NCI-H1436 treated with DMSO at 0.1 percent for 48 hours (cell line): ENCODE measurements at regions not wholly inside any gene's neighbourhood (a gene's known extent, or its start where the extent isn't known, plus 50 kb on each side); places are given as distances from the start of the nearest gene placed in this dataset.
"Not testable (repeated sequence)": the region's sequence is repeated elsewhere in the genome, so short reads cannot be mapped to it uniquely, and the experiment has no call there.

Experiments used
- DNase-seq: peaks from one replicate; lab custom pipeline; 2025; lab: John Stamatoyannopoulos, UW

DNA sequence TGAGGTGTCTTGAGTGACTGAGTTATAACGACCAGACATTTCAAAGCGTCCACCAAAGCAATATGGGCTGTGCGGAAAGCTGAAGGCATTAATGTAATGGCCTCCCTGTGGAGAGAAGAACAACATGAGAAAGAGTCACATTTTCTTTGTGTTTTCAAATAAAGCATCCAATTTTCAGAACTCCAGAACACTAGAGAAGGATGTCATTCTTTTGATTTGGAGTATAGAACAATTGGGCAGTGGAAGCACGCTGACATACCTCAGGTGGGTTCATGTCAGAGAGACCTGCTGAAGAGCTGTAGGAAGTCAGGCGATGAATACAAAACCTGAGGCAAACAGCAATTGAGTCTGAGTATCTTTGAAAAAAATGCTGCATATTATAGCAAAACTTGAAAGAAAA, 556.5 kb downstream of the GABRG2 start:
- no peak for DNase-seq

GRCh38 chr5:162637481-162637880, 569.9 kb downstream of the GABRG2 start:
- DNase-seq = no peak

- DNase-seq = no peak
Measured at GRCh38 chr5:162638849-162639248, 571.3 kb downstream of the GABRG2 start.

GRCh38 chr5:162641142-162641813, 573.7 kb downstream of the GABRG2 start:
- no peak for DNase-seq

DNA sequence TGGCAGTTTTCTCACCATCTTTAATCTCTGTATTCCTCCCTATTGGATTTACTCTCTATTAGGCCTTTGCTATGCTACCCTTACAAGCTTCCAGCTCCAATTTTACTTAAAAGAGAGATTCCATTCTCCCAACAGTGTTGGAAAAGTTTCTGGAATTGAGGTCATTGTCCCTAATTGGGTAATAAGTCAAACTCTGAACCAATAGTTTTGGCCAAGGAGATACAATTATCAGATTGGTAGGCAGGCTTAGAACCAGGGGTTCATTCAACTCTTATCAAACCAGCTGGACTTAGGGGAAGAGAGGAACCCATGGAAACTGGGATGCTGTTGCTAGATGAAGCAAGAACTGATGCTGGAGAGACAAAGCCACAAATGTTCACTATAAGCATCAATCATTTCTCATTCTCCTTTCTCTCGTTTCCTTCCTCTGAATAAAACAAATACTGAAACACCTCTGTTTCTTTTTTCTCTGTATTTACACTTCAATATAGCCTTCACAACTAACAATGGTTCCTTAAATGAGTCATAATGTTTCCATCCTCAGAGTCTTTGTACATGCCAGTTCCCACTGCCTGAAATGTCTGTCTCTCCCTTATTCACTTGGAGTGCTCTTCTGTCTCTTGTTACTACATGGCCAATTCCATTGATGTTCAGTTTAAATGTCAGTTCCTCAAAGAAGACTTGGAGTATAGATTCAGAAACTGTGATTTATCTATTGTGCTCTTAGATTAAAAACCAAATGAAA, 587.3 kb downstream of the GABRG2 start:
- DNase-seq = no peak

DNA sequence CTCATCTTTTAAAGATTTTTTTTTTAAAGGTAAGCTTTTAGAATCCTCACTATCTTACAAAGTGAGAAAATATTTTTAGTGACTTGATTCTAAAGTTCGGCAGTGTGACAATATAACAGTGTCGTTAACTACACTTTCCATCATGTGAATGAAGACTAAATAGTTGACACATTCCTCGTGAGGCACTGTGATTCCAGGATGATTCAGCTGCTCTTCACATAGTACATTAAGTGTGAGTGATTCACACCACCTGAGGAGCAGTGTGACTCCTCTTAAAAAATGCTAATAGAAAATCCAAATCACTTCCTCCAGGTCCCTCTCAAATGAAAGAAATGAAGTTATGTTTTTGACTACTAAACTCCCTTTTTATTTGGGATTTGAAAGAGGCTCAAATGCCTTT, 589.5 kb downstream of the GABRG2 start:
- no peak for DNase-seq

- no peak for DNase-seq
Measured at GRCh38 chr5:162664846-162665245, 597.3 kb downstream of the GABRG2 start.

DNA sequence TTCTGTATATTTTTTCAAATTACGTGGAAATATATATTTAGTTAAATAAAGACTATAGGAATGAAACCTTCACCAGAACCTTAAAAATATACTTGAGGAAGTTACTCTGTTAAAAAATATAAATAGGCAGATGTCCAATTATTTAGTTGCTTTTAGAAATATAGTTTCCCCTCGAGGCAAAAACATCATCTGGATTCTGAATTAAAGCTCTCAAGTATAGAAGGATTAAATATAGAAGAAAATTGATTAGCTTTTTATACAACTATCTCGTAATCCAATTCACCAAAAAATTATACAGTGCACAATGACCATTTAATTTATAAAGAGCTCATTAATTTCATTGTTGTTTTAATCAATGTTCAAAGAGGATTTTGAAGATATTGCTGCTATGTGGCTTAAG, 601.4 kb downstream of the GABRG2 start:
- no peak for DNase-seq

DNA sequence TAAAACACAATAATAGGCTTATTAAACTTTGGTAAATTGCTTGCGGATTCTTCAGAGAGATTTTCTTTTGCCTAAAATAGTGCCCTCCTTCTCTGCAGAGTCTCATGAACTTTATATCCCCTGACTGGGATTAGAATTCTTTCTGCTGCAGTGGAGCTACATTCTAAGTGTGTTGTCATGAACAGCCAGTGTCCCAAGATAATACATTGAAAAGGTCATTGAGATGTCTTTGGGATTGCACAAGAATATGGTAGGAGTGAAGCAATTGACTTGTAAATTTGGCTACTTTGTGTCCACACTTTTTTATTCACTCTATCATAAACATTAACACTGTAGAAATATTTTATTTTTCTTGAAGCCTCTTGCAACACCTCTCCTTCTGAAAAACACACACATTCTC, 604.5 kb downstream of the GABRG2 start:
- no peak for DNase-seq

DNA sequence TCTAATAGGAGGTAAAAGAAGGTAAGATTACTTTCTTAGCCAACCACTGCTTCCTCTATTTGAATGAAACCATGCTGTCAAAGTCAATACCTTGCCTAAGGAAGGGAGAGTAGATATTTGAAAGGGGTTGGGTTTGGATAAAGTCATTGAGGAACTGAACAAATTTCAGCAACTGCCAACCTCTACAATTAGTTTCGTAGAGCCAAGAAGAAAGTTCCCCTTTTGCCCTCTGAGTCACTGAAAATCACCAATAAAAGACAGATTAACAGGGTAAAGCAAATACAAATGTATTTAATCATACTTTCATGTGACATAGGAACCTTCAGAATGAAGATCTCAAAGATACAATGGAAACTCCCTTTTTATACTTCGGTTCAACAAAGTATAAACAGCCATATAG, 615.7 kb downstream of the GABRG2 start:
- no peak for DNase-seq

GRCh38 chr5:162684145-162684544, 616.6 kb downstream of the GABRG2 start:
- no peak for DNase-seq

DNA sequence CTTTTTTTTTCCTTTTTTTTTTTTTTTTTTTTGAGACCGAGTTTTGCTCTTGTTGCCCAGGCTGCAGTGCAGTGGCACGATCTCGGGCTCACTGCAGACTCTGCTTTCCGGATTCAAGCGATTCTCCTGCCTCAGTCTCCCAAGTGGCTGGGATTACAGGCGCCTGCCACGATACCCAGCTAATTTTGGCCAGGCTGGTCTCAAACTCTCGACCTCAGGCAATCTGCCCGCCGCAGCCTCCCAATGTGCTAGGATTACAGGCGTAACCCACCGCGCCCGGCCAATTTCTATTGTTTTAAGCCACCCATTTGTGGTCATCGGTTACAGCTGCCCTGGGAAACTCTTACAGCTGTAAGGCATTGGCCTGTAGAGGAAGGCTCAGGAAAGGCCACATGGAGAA, 617.7 kb downstream of the GABRG2 start:
- no peak for DNase-seq

- not testable (repeated sequence) for DNase-seq
Measured at GRCh38 chr5:162696272-162696671, 628.7 kb downstream of the GABRG2 start.

GRCh38 chr5:162699361-162699760, 631.8 kb downstream of the GABRG2 start:
- no peak for DNase-seq

GRCh38 chr5:162703914-162704313, 636.3 kb downstream of the GABRG2 start:
- no peak for DNase-seq

DNA sequence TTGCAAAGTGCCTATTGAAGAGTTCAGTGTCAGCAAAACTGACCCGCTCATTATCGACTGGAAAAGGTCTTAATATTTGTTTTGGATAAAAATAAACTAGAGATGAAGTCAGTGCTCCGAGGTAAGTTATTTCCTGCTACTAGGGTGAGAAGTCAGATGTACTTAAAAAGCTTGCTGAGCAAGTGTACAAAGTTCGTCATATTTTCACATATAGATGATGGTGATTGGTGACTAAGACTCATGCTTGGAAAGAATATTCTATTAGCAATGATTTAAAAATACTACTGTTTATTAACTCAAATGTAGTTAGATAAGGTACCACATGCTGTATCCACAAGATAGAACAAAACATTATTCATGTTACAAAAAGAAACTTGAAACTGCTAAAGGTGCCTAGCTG, 643.7 kb downstream of the GABRG2 start:
- no peak for DNase-seq

DNA sequence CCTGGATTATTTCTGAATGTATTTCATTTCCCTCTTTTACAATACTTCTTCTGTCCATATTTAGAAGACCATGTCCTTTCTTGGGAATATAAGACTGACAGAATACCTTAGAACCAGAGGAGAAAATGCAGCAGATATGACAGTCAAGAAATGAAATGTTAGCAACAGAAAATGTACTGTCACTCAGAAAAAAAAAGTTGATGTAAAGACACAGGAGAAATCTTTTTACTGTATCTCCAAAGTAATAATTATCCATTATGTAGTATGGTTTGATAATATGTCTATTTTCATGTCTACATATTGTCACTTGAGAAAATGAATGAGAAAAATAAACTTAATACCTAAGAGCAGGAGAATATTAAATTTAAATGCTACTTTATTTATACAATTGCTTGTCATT, 652.1 kb downstream of the GABRG2 start:
- DNase-seq = no peak

- no peak for DNase-seq
Measured at GRCh38 chr5:162721125-162721524, 653.6 kb downstream of the GABRG2 start.

DNA sequence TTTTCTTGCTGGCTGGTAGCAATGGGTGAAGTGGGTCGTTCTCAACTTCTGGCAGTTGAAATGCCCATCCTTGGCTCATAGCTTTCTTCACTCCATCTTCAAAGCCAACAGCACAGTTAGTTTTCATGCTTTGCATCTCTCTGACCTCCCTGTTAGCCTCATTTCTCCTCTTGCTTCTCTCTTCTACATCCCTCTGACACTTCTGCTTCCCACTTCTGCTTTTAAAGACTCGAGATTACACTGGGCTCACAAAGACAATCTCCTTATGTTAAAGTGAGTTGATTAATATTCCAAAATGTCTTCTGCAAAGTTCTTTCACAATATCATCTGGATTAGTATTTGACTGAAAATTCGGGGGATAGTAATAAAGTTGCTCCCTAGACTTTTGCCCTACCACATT, 684.8 kb upstream of the CCNG1 start:
- no peak for DNase-seq

GRCh38 chr5:162762119-162762518, 675.3 kb upstream of the CCNG1 start:
- DNase-seq = no peak

- DNase-seq = no peak
Measured at GRCh38 chr5:162769019-162769418, 668.4 kb upstream of the CCNG1 start.

DNA sequence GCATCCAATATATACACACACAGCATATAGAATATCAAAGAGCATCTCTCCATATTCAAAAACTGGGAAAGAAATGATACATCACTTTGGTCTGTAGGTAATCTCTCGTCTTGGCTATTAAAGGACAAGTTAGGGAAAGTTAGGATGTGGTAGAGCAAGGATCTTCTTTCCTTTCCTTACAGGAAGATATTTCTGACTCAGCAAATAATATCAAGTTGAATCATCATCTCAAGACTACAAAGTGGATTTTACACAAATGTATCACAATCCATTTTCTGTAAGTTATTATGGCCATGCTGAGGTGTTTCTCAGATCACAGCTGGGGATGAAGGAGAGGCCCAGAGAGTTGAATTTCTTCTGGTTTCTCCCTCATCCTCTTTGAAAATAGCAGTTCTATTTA, 651.7 kb upstream of the CCNG1 start:
- DNase-seq = no peak

GRCh38 chr5:162786234-162786633, 651.2 kb upstream of the CCNG1 start:
- DNase-seq = no peak

- no peak for DNase-seq
Measured at GRCh38 chr5:162796507-162796906, 640.9 kb upstream of the CCNG1 start.
